GM21526 (cell line): ENCODE measurements at regions not wholly inside any gene's neighbourhood (a gene's known extent, or its start where the extent isn't known, plus 50 kb on each side); places are given as distances from the start of the nearest gene placed in this dataset.
A peak's percentile ranks its signal among the peaks of the same experiment; 100 is the strongest.

Experiments used
- ATAC-seq: cut with Tn5 transposase; IDR thresholded peaks from one replicate; pipeline ENCODE4 v1.9.1; 2021; ENCODE audit warnings: moderate library complexity; ENCODE audit not compliant: unreplicated experiment, low FRiP score

DNA sequence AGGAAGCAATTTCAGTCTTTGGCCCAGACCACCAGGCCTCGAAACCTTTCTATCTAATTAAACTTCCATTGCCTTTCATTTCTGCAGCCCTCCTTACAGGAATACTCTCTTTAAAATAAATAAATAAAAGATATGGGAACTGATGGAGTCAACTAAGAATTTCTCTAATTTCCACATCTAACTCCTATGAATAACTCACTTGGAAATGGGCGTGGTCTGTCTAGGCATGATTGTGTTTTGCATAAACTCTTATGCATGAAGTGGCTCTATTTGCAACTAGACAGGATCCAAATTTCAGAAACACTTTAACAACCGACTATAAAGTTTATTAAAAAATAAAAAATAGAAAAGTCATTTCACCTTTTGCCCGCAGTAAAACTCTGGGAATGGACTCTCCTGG is 199.5 kb downstream of the ADSS2 start:
- ATAC-seq = no peak

DNA sequence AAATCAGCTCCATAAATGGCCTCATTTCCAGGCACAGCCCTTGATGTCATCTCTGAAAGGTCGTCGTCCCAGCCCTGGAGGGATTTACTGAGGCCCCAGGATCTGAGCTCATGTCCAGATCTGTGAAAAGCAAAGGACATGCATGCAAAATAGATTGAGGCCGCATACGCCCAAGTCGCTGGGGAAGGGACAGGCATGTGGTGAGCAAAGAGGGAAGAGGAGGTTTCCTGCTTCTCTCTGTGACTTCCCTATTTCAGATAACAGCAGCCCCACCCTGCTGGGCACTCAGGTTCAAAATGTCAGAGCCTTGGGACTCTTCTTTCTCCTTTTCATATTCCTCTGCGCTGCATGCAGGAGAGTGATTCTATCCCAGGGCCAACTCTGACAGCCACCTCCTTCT is 197.2 kb downstream of the ADSS2 start:
- ATAC-seq = peak; percentile 78

DNA sequence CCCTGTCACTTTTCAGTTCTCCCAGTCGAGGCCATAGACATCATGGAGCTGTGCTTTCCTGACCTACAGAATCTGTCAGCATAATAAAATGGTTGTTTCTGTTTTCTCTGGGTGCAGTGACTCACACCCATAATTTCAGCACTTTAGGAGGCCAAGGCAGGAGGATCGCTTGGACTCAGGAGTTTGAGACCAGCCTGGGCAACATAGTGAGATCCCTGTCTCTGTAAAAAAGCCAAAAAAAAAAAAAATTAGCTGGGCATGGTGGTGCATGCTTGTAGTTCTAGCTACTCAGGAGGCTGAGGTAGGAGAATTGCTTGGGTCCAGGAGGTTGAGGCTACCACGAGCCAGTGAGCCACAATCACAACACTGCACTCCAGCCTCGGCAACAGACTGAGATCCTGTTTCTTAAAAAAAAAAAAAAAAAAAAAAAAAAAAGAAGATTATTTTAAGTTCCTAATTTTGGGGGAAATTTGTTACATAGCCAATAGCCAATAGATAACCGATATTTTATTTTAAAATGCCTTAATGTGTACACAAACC is 196.2 kb downstream of the ADSS2 start:
- no peak for ATAC-seq

DNA sequence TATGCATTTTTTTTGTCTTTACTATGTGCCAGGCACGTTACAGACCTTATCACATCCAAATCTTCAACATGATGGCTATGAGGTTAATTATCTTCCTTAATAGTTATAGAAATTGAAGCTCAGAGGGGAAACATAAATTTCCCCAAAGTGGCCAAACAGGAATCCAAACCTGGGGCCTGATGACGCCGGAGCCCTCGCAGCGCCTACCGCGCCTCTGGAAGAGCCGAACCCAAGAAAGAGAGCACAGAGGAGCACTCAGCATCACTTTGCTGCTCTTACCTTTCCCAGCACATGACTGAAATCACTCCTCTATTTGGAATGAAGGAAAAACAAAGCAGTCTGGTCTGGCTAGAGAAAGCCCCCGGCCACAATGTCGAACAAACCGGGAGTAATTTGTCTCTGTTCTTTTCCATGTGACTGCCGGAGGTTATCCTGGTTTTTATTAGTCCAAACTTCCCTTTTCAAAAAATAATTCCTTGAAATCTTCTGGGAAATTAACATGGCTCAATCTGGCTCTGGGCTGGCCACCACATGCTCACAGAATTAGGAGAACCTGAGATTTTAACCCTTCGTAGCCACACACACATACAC is 195.5 kb downstream of the ADSS2 start:
- no peak for ATAC-seq

DNA sequence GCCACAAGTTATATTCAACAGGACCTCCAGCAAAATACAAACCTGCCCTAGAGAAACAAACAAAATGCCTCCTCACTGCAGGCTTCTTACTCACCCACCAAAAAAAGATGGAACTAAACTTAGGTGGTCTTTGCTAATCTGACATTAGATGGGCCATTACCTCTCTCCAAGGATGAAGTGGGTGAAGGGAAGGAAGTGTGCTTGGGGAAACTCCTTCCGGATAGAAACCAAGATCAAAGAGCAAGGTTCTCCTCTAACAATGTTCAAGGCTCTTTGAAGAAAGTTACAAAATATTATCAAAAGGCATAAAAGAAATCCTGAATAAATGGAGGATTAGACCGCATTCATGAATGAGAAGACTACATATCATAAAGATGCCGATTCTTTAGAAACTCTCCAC is 187.5 kb downstream of the ADSS2 start:
- ATAC-seq = no peak

DNA sequence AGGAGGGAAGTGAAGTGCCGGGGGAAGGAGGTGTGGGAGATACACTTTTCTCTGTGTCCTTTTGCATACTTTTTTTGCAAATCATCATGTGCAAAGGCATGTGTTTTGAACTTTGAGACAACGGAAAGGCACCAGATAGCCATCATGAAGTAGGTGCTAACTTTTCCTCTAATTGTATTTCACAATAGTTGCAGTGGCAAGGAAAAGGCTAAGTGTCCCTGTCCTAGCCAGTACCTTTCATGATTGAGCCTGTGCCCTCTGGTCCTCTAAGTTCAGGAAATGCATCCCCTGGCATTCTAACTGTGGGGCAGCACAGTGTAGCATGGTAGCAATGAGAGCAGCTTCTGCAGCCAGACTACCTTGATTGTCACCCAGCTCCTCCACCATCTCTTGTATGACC is 186.2 kb downstream of the ADSS2 start:
- no peak for ATAC-seq

DNA sequence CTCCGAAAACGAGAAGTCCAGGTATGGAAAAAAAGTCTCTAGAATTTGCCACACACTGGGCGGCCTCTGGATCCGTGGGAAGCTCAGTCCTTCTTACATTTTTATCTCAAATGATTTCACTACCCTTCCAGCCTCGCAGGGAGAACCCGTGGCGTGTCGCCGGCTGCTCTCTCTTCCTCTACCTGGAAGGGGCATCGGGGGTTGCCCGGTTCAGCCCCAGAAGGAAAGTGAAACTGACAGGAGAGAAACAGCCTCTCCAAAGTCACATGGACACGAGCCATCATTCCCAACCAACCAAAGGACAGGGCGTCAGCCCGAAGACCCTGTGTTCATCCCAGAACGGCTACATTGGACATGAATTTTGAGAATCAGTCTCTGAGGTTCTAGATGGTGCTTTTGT is 182.5 kb downstream of the ADSS2 start:
- ATAC-seq = no peak

DNA sequence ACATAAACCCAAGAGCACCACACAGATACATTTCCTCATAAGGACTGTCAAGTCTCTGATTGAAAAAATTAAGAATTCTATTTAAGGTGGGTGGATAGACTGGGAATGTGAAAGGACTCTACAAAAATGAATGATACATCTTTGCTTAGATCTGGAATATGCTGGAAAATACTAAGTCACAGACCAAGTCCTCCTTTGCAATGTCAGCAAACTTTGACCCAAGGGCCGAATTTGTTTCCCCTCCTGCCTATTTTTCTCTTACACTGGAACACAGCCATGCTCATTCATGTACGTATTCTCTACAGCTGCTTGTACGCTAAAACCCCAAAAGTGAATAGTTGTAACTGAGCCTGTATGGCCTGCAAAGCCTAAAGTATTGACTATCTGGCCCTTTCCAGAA is 180.7 kb downstream of the ADSS2 start:
- no peak for ATAC-seq

DNA sequence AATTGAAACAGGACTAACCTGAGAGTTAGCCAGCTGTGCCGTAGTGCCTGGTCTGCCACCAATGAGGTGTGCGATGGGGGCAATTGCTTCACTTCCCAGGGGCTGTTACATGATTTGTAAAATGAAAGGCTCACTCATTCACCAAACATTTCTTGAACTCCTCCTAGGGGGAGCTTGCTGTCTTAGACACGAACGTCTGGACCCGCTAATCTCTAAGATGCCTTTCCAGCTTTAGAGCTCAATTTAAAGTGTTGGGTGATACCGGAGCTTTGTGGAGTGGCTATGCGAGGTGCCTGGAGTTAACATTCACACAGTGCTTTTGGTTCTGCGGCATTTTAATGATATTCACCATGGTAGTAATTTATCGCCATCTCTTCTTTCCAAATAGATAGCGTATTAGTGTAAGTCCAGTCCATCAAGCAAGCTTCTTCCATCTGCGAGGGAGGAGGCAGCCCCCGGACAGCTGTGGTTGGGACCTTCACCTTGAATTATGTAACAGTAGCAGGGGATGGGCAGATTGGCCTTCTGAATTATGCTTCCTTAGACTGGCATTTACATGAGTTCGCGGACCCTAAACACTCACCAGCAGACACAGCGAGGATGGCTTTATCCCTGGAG is 179.9 kb downstream of the ADSS2 start:
- ATAC-seq = no peak

DNA sequence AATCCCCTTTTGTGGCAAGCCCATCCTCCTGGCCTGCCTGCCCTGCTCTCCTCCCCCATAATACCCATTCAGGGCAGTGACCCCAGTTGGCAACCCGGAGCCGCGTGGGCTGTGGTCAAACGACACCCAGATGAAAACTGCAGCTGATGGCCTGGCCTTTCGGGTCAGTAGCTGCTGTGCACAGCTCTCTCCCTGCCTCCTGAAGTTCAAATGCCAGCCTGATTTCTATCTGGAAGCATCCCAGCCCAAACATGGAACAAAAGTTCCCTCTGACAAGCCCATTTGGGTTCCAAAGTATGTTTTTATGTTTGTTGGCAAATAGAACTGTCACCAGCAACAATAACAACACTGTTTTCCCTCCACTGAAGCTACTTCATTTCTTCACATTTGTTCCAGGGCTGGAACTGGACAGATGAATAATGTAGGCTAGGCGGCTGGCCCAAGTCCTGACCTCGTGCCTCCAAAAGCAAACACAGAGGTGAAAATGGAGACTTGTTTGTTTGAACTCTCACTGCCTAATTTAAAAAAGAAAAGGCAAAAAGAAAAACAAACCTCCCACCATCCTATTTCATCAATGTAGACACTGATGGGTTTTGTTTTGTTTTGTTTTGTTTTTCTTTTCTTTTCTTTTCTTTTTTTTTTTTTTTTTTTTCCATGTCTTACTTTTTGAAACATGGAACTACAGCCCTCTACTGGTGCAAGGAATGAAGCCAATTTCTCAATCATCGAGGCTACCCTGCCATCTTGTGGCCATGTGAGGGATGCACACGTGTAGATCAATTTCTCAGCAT is 179.0 kb downstream of the ADSS2 start:
- ATAC-seq = peak; percentile 86

DNA sequence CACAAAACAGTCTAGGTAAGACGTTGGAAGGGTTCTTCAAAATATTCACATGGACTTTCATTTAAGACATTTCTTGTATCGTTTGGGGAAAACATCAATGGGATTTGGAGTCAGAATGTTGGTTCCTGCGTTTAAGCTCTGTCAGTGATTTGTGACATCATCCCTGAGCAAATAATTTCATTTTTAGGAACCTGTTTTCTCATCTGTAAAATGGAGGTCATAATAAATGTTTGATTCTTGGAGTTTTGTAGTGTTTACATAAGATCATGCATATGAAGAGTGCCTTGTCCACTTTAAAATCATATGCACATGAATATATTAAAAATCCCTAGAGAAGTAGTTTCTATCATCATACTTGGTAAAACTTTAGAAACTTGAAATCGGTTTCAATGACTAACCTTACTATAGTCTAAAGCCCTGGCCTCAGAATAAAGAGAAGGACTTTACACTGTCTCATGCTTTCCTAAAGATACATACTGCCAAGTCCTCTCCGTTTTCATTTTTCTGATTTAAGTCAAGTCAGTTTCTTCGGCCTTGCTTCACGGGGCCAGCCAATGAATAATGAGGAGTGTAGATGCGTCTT is 178.4 kb downstream of the ADSS2 start:
- no peak for ATAC-seq

DNA sequence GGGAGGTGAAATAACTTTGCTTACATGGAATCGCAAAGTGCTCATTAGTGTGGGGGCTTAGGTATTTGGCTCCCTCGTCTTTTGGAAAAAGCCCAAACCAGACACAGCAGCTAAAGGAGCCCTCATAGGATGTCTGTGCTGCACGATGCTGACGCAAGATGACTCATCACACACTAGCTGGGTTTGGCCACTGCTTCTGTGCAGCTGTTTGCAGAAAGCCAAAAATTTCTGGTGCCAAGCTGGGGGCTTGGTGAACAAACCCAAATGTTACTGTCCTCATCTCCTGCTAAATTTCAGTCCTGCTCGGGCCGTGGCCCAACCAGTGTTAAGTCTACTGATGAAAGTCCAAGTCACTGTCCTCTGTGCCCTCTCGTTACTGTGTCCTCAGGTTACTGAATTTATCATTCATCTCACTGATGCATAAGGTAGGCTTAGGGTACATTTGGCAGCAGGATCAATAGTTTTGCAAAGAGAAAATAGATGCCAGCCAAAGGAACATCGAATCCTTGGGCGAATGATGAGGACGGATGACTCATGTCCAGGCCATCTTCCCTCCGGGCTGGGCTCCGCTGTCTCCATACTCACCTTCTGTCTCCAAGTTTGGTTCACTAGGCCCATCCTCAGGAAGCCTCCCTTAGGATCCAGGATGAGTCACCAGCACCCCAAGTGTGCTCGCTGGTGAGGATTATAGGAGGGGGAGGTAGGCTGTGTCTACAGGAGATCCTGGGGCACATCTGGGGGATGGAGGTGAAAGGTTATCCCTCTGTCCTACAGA is 177.7 kb downstream of the ADSS2 start:
- ATAC-seq = no peak

DNA sequence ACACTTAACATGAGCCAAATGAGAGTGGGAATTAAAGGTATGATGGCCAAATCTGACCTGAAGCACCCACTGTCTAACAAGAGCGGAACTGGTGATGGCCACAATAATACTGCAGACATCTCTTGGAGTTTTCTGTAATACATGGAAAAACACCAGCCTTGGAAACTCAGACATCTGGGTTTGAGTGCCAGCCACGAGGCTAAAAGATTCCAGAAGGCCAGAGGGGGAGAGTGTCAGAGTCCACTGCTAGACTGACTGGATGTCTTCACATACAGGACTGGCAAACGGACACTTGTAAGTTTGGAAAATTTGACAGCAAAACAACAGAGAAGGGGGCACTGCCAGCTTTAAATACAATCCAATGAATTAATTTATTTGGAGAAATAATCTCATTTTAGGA is 175.1 kb downstream of the ADSS2 start:
- ATAC-seq = no peak

DNA sequence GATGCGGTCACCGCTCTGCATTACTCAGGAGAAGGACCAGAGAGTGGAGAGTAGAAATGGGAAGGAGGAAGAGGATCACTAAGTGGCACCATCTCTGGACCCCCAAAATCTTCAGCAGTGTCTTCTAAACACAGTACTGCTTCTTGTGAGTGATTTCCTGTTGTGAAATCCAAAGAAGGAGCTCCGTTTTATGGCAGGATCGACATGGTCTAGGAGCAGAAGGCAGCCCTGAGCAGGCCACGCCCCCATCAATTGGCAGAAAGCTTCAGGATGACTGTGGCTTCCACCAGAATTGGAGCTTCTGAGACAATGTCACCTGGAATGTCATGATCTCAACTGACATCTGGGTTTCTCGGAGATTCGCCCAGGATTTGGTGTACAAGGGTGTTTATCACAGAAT is 171.5 kb downstream of the ADSS2 start:
- ATAC-seq = no peak

DNA sequence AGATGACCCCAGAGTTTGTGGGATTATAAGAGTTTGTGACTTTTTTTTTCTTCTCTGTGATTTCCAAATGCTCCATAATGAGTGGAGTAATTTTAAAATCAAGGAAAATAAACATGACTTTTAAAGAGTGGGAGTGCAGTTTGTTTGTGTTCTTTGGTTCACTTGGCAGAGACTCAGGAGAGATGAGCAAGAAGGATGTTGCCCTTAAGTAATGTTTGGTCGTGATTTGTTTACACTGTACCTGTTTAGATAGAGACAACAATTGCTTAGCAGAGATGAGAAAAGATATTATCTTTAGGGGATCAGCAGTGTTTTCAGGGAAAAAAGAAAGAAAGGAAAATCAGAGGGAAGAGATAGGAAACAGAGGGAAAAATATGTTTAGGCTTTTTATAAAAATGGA is 170.8 kb downstream of the ADSS2 start:
- no peak for ATAC-seq

DNA sequence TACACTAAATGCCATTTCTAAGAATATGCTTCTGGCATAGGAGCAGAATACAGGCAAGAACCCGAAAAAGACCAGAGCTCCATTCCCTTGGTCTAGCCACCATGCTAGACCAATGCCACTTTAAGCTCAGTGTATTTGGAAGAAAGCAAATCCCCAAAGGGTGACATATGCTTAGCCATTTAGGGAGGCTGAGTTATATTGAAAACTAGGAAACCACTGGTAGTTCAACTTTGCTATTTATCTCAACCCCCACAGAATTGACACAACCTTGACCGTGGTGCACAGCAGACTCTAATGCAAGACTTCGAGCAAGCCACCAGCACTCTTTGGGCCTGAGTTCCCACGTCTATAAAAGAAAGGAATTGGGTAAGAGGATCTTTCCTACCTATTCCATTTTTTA is 167.9 kb downstream of the ADSS2 start:
- ATAC-seq = no peak

DNA sequence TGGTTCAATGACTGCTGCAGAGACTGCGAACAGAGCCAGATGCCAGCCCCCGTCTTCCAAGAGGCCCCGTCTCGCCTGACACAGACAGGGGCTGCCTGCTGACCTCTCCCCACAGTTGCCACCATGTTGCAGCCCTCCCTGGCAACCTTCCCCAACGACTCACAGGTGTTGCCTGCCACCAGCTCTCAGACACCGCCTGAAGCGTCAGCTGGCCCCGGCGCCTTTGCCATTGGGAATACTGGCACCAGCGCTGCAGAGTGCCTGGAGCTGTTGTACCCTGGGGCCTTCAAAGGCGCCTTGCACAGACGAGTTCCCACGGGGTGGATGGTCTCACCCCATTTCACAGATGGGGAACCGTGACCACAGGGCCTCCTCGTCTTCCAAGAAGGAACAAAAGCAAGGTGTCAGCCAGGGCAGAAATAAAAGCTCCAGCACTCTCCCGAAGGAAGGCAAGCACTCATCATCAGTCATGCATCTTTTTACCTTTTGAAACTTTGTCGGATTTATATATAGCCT is 167.0 kb downstream of the ADSS2 start:
- ATAC-seq = no peak

DNA sequence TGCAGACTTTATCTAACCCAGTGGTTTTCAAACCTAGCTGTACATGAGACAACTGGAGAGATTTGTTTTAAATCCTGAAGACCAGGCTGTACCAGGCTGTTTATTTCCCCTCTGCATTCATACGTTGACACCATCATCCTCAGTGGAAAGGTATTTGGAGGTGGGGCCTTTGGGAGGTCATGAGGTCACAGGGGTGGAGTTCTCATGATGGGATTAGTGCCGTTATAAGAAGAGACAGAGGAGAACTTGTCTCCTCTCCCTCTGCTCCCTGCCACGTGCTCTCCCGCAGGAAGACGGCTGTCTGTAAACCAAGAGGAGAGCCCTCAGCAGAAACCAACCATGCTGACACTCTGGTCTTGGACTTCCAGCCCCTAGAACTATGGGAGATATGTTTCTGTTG is 165.4 kb downstream of the ADSS2 start:
- no peak for ATAC-seq

DNA sequence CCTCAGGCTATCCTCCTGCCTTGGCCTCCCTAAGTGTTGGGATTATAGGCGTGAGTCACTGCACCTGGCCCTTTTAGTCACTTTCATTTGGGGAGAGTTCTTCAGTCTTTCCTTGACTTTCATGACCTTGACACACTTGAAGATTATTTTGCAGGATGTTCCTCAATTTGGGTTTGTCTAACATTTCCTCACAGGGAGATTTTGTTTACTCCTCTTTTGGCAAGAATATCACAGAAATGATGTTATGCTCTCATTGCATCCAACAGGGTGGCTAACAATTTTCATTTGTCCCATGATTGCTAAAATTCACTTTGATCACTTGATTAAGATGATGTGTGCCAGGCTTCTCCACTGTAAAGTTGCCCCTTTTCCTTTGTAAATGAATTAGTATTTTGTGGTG is 164.0 kb downstream of the ADSS2 start:
- ATAC-seq = no peak

DNA sequence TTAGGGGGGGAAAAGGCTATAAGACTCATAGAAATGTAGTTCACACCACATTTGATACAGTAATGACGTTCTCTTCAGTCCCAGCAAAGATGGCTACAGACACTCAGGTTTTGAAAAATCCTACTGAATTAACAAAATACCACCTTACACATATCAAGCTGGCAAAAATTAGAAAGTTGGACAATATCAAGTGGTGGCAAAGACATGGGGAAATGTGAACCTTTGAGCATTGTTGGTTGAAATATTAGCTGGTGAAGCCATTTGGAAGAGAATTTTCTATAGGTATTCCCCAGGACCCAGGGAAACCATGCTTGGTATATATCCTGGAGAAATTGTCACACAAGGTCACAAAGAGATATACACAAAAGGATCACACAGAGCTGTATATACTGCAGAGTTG is 163.0 kb downstream of the ADSS2 start:
- ATAC-seq = no peak
